ENCODE measurements at regions not wholly inside any gene's neighbourhood (a gene's known extent, or its start where the extent isn't known, plus 50 kb on each side); places are given as distances from the start of the nearest gene placed in this dataset.

DNA sequence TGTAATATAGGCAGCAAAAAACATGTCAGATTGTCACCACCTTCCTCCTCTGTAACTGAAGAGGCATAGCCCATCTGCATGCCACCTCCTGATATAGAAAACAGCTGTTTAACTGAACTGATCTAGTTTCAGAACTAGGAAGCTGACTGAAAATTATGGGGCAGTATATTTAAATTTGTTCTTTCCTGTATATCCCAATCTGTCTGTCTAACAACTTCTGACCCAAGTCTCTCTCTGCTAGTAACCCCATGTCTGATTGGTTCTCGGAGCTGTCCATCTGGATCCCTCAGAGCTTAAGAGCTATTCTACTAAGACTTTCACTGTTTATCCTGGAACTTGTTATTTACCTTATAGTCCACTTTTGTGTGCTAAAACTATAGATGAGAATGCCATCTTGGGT lies 68.2 kb upstream of the SLC35G4 start:
- in situ Hi-C loops (cut with MboI) = no loop called here
- Histone ChIP-seq H3F3A (ENCODE audit: insufficient read depth) (no peaks in the 10 kb centered on the region), H3K9ac (no peak overlapping the region), H2AFZ (no peak overlapping the region), H3K27me3 (replicated peaks; ENCODE audit: insufficient read depth) (0 out of 2 replicates have a peak, but pooled peaks cover 5% of the 10 kb centered on the region), H3K4me1 (ENCODE audit: insufficient read depth) (no peaks in the 10 kb centered on the region), H3K9me3 (ENCODE audit: low read depth) (peaks cover 5% of the 10 kb centered on the region), H4K20me1 (ENCODE audit: insufficient read depth) (no peaks in the 10 kb centered on the region), H3K79me2 (ENCODE audit: insufficient read depth) (no peaks in the 10 kb centered on the region), H3K4me2 (ENCODE audit: unreplicated experiment) (no peak overlapping the region), H3K9me2 (ENCODE audit: insufficient read depth) (no peaks in the 10 kb centered on the region), H3K4me3 (no peak overlapping the region), H3K27ac (no peak overlapping the region), H3K36me3 (ENCODE audit: low read depth) (no peaks in the 10 kb centered on the region)
- 38 to 58% methylated on average over 1 of the region's 1 CpG for WGBS, 2 experiments (ENCODE audit: low coverage in 1 of 2, low lambda C conversion rate in 2 of 2, missing lambda C conversion rate in 2 of 2)
- no peak for DNase-seq
- TF ChIP-seq EZH2phosphoT487 (IDR thresholded peaks at IDR 0.05; ENCODE audit: insufficient read depth, low read depth) = no peak
- TF ChIP-seq EZH2 (IDR thresholded peaks at IDR 0.05; ENCODE audit: insufficient read depth, poor library complexity, severe bottlenecking) = no peak

DNA sequence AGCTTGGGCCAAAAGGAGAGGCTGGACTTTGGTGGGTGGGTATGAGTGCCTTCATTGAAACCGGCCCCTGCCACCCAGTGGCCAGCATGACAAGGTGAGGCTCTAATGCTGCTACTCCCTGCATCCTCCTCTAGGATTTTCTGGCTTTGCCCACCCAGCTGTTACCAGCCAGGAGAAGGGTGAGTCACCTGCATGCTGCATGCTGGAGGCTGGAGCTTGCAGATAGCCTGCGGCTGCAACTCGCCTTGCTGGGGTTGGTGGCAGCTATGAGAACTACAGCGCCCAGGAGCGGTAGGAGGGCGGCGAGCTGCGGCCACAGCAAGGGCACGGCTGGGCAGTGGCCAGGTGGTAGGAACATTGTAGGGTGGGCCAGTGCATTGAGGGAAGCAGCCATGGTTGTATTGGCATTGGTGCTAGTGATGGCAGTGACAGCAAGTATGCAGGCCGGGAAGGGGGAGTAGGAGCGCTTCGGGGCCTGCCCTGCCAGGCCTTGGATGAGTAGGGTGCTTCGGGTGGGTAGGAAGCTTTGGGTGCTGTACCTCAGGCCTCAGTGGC lies 75.4 kb upstream of the SLC35G4 start:
- peak; percentile 5 for DNase-seq
- no peaks in the 10 kb centered on the region for H3K9me2 ChIP-seq (ENCODE audit: insufficient read depth)
- no peaks in the 10 kb centered on the region for H3K79me2 ChIP-seq (ENCODE audit: insufficient read depth)
- in situ Hi-C loops (cut with MboI) = no loop called here
- no peak overlapping the region for H3K4me3 ChIP-seq
- H2AFZ ChIP-seq = no peak overlapping the region
- H3F3A ChIP-seq (ENCODE audit: insufficient read depth) = no peaks in the 10 kb centered on the region
- TF ChIP-seq EZH2phosphoT487 (IDR thresholded peaks at IDR 0.05; ENCODE audit: insufficient read depth, low read depth) (no peak), EZH2 (IDR thresholded peaks at IDR 0.05; ENCODE audit: insufficient read depth, poor library complexity, severe bottlenecking) (no peak)
- no peaks in the 10 kb centered on the region for H3K9me3 ChIP-seq (ENCODE audit: low read depth)
- H3K36me3 ChIP-seq (ENCODE audit: low read depth) = no peaks in the 10 kb centered on the region
- no peak overlapping the region for H3K27ac ChIP-seq
- no peaks in the 10 kb centered on the region for H3K4me1 ChIP-seq (ENCODE audit: insufficient read depth)
- H4K20me1 ChIP-seq (ENCODE audit: insufficient read depth) = no peaks in the 10 kb centered on the region
- 79 to 85% methylated on average over 13 of the region's 13 CpGs for WGBS, 2 experiments (ENCODE audit: low coverage in 1 of 2, low lambda C conversion rate in 2 of 2, missing lambda C conversion rate in 2 of 2)
- H3K9ac ChIP-seq = no peak overlapping the region
- H3K4me2 ChIP-seq (ENCODE audit: unreplicated experiment) = no peak overlapping the region
- peaks cover 16% of the 10 kb centered on the region; the same call in 1 of the 2 replicates for H3K27me3 ChIP-seq (replicated peaks; ENCODE audit: insufficient read depth)

DNA sequence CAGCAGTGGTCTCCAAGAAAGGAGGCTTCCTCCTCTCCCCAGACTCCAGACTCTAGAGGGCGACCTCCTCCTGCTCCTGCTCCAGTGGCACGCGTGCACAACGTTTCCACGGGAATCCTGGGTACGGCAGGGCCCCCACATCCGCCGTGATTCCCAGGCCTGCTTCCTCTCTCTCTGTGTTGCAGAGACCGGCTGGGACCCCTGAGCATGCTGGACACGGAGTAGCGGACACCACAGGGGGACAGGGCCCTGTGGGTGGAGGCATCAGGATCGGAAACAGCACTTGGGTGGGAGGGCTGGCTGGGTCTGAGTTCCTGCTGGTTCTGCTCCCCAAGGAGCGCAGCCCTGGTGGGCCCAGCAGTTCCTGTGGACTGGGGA lies 75.9 kb upstream of the SLC35G4 start:
- no peak for DNase-seq
- peaks cover 2% of the 10 kb centered on the region; the same call in 1 of the 2 replicates for H3K9me2 ChIP-seq (ENCODE audit: insufficient read depth)
- H3K79me2 ChIP-seq (ENCODE audit: insufficient read depth) = no peaks in the 10 kb centered on the region
- no peak overlapping the region for H3K9ac ChIP-seq
- no peak for TF ChIP-seq EZH2phosphoT487 (IDR thresholded peaks at IDR 0.05; ENCODE audit: insufficient read depth, low read depth)
- no peak for TF ChIP-seq EZH2 (IDR thresholded peaks at IDR 0.05; ENCODE audit: insufficient read depth, poor library complexity, severe bottlenecking)
- H2AFZ ChIP-seq = no peak overlapping the region
- 78 to 82% methylated on average over 13 of the region's 13 CpGs for whole genome bisulfite sequencing, 2 experiments (ENCODE audit: low coverage in 1 of 2, low lambda C conversion rate in 2 of 2, missing lambda C conversion rate in 2 of 2)
- no peaks in the 10 kb centered on the region for H3F3A ChIP-seq (ENCODE audit: insufficient read depth)
- peaks cover 16% of the 10 kb centered on the region; the same call in 1 of the 2 replicates for H3K27me3 ChIP-seq (replicated peaks; ENCODE audit: insufficient read depth)
- no peak overlapping the region for H3K4me2 ChIP-seq (ENCODE audit: unreplicated experiment)
- H3K4me1 ChIP-seq (ENCODE audit: insufficient read depth) = no peaks in the 10 kb centered on the region
- H4K20me1 ChIP-seq (ENCODE audit: insufficient read depth) = no peaks in the 10 kb centered on the region
- no peaks in the 10 kb centered on the region for H3K36me3 ChIP-seq (ENCODE audit: low read depth)
- H3K27ac ChIP-seq = no peak overlapping the region
- no peak overlapping the region for H3K4me3 ChIP-seq
- in situ Hi-C loops (cut with MboI) = no loop called here
- H3K9me3 ChIP-seq (ENCODE audit: low read depth) = no peaks in the 10 kb centered on the region

DNA sequence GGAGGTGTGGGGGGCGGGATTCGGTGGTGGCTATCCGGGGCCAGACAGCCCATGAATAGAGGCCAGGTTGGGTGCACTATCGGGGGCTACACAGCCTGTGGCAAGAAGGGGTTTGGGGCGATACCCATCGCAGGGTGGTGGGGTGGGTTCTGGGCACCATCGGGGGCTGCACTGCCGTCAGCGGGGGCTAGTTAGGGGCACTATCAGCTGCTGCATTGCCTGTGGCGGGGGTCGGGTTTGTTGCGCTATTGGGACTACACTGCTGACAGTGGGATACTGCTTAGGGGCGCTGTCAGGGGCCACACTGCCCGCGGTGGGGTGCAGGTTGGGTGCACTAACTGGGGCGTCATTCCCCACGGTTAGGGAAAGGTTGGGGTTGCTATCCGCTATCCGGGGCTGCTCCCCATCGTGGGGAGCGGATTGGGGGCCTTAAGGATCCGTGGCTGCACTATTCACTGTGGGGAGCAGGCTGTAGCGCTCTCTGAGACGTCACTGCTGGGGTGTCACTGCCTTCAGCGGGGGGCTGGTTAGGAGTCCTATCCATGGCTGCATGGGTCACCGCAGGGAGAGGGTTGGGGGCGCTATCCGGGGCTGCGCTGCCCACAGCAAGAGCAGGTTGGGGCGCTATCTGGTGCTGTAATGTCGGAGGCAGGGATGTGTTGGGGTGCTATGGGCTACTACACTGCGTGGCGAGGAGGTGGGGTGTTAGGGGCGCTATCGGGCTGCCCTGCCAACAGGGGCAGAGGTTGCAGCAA lies 76.5 kb upstream of the SLC35G4 start:
- Histone ChIP-seq H3K4me1 (ENCODE audit: insufficient read depth) (no peaks in the 10 kb centered on the region), H3K9ac (no peak overlapping the region), H3K4me3 (no peak overlapping the region), H3K9me3 (ENCODE audit: low read depth) (no peaks in the 10 kb centered on the region), H3K27me3 (replicated peaks; ENCODE audit: insufficient read depth) (peaks cover 16% of the 10 kb centered on the region; the same call in 1 of the 2 replicates), H3K4me2 (ENCODE audit: unreplicated experiment) (no peak overlapping the region), H3K79me2 (ENCODE audit: insufficient read depth) (no peaks in the 10 kb centered on the region), H2AFZ (no peak overlapping the region), H3K27ac (no peak overlapping the region), H3K36me3 (ENCODE audit: low read depth) (no peaks in the 10 kb centered on the region), H3K9me2 (ENCODE audit: insufficient read depth) (peaks cover 3% of the 10 kb centered on the region; the same call in 1 of the 2 replicates), H4K20me1 (ENCODE audit: insufficient read depth) (no peaks in the 10 kb centered on the region), H3F3A (ENCODE audit: insufficient read depth) (no peaks in the 10 kb centered on the region)
- in situ Hi-C loops (cut with MboI) = no loop called here
- WGBS, 2 experiments (ENCODE audit: low coverage in 1 of 2, low lambda C conversion rate in 2 of 2, missing lambda C conversion rate in 2 of 2) = 81 to 87% methylated on average over 34 of the region's 35 CpGs
- no peak for DNase-seq
- TF ChIP-seq EZH2phosphoT487 (IDR thresholded peaks at IDR 0.05; ENCODE audit: insufficient read depth, low read depth) = no peak
- no peak for TF ChIP-seq EZH2 (IDR thresholded peaks at IDR 0.05; ENCODE audit: insufficient read depth, poor library complexity, severe bottlenecking)

Measured in GM23248 (cell line).